ENCODE measurements at regions not wholly inside any gene's neighbourhood (a gene's known extent, or its start where the extent isn't known, plus 50 kb on each side); places are given as distances from the start of the nearest gene placed in this dataset.

DNA sequence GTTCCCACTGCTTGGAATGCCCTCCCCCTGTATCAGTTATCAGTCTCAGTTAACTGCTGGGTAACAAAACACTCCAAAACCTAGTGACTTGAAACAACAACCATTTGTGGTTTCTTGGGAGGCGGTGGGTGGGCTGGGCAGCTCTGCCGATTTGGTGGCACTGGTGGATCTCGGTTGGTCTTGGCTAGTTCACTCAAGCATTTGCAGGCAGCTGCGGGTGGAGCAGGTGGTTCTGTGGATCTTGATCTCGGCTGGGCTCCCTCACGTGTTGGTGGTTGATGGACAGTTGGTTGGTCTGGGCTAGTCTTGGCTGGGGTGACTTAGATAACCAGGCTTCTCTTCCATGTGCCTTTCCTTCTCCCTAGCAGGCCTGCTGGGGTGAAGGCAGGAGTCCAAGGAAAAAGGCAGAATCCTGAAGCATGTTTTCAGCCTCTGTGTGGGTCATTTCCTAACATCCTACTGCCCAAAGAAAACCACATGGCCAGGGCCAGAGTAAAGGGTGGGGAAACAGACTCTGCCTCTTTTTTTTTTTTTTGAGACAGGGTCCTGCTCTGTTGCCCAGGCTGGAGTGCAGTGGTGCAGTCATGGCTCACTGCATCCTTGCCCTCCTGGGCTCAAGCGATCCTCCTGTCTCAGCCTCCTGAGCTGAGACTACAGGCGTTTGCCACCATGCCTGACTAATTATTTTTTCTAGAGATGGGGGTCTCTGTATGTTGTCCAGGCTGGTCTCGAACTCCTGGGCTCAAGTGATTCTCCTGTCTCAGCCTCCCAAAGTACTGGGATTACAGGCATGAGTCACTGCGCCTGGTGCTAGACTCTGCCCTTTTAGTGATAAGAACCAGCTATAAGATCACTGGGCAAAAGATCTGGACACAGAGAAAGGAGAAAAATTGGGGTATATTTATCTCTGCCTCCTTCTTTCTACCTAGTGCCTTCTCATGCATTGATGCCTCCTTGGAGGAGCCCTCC, 183.7 kb downstream of the RGS3 start:
- TF ChIP-seq GATA3 (IDR thresholded peaks at IDR 0.05; ENCODE audit: low read depth, low read length) = no peak
- TF ChIP-seq GATA2 (IDR thresholded peaks at IDR 0.05; ENCODE audit: low read depth, low read length) = no peak

DNA sequence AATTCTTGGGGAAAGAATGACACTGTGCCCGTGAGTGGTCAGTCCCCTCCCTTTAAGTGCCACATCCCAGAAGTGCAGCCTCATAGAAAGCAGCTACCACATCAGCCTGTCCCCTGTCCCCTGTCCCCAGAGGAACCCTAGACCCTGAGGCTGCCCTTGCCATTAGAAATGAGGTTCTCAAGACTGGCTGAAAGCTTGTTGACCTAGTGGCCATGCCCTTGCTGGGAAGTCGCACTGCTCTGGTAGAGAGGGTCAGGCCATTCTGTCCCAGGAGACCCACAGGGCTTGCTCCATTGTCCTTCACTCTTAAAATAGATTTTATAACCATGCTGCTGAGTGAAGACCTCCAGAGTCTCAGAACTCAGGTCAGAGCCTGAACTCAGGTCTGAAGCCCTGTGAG, 184.5 kb downstream of the RGS3 start:
- TF ChIP-seq GATA2 (IDR thresholded peaks at IDR 0.05; ENCODE audit: low read depth, low read length) (no peak), GATA3 (IDR thresholded peaks at IDR 0.05; ENCODE audit: low read depth, low read length) (no peak)

DNA sequence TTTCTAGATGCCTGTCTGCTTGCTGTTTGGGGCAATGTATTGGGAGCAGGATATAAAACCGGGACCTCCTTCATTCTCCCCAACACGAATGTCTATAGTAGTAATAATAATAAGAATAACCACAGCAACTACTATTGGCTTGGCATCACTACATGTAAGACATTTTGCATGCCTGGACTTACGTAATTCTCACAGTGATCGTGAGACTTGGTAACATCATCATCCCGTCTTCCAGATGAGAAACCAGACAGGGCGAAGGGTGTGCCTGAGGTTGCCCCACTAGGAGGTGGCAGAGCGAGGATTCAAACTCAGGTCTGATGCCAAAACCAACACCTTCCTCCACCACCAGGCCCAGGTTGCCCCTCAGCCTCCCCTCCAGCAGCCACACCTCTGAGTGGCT, 185.1 kb downstream of the RGS3 start:
- no peak for TF ChIP-seq GATA3 (IDR thresholded peaks at IDR 0.05; ENCODE audit: low read depth, low read length)
- TF ChIP-seq GATA2 (IDR thresholded peaks at IDR 0.05; ENCODE audit: low read depth, low read length) = no peak

DNA sequence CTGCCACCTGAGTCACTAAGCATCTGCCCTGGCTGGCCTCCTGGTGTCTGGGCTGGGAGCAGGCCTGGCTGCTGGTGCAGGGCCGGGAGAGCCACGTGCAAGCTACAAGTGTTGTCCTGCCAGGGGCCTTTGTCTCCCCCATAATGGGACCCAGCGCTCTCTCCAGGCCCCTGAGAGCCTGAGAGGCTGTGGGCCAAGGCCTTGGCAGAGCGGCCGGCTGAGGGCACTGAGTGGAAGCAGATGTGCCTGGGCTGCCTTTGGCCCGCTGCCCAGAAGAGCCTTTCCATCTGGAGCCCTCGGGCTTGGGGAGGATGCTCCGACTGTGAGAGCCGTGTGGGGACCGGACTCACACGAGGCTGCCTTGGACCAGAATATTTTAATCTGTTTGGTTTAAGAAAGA, 185.5 kb downstream of the RGS3 start:
- no peak; the same call in 1 of the 2 replicates for TF ChIP-seq GATA2 (IDR thresholded peaks at IDR 0.05; ENCODE audit: low read depth, low read length)
- TF ChIP-seq GATA3 (IDR thresholded peaks at IDR 0.05; ENCODE audit: low read depth, low read length) = no peak

DNA sequence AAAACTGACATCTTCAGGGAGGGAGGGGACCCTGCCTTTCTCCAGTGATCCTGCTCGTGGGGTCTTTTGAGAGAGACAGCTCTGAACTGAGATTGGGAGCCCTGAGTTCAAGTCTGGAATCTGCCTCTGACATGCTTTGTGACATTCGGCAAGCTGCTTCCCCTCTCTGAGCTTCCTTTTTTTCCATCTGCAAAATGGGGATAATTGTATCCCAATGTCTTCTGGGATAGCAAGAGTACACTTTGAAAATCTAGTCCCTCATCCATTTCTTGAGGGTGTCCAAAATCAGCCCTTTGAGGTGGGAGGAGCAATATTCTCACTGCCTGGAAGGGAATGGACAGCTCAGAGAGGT, 186.3 kb downstream of the RGS3 start:
- no peak for TF ChIP-seq GATA3 (IDR thresholded peaks at IDR 0.05; ENCODE audit: low read depth, low read length)
- no peak for TF ChIP-seq GATA2 (IDR thresholded peaks at IDR 0.05; ENCODE audit: low read depth, low read length)

DNA sequence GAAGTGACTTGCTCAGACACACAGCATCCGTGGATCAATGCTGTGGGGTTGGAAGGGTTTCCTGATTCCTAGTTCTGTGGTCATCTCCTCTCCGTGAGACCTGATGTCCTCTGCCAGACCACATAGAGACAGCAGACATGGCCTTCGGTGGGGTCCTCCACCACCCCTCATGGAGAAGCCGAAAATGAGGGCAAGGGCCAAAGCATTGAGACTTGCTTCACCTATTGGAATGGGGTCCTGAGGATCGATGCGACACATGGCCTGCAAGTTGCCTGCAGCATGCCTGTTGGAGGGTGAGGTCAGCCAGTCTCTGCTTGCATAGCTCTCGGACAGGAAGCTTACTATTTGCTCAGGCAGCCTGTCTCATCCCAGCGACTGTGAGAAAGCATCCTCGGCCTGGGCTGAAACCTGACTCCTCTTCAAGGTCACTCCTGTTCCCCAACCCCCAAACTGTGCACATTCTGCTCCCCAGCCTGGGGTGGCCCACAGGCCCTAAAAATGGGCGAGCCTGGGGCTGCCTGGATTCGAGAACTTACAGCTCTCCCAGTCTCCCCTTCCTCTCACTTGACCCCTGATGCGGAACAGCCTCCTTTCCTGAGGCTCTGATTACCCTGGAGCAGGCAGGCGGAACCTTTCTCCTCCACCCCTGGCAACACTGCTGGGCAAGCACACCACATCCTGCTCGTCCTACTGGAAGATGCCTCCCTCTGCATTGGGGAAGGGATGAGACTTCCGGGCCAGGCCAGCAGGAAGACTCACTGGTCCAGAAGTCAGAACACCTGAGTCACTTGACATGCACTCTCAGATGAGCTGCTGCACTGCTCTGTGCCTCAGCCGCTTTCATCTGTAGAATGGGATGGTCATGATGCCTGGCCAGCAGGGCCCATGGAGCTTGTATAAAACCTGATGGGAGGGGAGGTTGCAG, 186.9 kb downstream of the RGS3 start:
- TF ChIP-seq GATA2 (IDR thresholded peaks at IDR 0.05; ENCODE audit: low read depth, low read length) = no peak
- no peak for TF ChIP-seq GATA3 (IDR thresholded peaks at IDR 0.05; ENCODE audit: low read depth, low read length)

DNA sequence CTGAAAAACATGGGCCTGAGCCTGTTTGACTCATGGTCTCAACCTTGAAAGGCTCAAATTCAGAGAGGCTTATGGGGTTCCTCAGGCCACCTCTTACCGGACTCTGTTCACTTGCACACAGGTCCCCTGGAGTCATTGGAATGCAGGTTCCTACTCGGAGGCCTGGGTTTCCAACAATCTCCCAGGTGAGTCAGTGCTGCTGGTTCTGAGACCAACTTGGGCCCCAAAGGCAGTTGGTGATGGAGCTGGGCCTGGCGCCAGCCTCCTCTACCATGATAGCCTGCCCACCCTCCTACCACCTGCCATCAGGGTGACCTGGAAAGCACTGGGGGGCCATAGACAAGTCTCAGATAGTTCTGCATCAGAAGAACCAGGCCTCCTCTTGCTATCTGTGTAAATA, 188.4 kb downstream of the RGS3 start:
- TF ChIP-seq GATA3 (IDR thresholded peaks at IDR 0.05; ENCODE audit: low read depth, low read length) (no peak), GATA2 (IDR thresholded peaks at IDR 0.05; ENCODE audit: low read depth, low read length) (no peak)

DNA sequence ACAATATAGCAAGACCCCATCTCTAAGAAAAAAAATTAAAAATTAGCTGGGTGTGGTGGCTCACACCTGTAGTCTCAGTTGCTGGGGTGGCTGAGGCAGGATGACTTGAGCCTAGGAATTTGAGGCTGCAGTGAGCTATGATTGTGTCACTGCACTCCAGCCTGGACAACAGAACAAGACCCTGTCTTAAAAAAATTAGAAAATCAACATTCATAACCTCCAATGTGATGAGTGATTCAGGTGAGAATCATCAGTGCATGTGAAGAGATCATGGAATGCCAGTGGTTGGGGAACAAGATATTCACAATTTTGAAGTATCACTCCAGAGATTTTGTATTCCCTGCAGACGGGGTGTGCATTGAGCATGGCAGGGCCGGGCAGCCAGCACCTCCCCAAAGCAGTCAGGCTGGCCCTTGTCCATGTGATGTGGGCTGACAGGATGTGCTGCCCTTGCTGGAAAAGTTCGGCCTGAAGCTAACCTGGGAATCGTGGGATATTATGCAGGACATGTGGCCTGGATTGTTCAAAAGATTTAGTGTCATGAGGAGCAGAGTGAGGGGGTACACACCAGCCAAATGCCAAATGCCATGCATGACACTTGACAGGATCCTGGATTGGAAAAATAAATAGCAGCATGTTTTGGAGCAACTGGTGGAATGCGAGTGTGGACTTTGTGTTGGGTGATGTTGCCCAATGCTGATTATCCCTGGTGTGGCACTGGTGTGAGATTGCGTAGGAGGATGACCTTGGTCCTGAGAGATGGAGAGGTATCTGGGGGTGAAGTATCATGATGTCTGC, 189.0 kb downstream of the RGS3 start:
- TF ChIP-seq GATA2 (IDR thresholded peaks at IDR 0.05; ENCODE audit: low read depth, low read length) (no peak), GATA3 (IDR thresholded peaks at IDR 0.05; ENCODE audit: low read depth, low read length) (no peak)

DNA sequence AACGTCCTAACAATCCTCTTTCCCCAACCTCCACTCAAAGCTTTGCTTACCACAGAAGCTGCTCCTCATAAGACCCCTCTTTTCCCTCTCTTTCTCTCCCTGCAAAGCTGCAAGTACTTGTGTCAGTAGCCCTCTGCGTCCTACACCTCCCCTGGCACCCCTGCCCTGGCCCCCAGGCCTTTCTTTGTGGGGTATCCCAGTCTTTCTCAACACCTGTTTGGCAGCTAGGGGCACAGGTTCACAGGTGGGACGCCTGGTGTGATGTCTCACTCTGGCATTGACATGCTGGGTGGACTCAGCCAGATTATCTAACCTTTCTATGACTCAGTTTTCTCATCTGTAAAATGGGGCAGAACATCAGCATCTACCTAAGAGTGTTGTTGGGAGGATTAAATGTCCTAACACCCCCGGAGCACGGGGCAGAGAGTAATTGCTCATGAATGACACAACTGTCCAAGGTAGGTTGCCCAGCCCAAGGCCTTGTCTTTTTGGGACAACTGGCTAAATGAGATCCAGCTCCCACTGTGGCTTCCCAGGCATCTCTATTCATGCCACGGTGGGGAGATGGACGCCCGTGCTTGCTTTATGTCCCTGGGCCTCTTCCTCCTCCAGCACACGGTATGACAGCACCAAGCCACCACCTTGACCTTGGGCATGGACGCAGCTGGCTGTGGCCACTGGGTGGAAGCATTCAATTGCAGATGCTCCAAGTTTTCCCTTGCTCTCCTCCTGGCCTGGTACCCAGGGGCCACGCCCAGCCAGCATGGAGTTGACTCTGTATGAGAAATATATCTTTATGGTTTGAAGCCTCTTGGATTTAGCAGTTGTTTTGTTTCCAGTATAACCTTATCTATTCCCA, 190.4 kb downstream of the RGS3 start:
- TF ChIP-seq GATA3 (IDR thresholded peaks at IDR 0.05; ENCODE audit: low read depth, low read length) (no peak), GATA2 (IDR thresholded peaks at IDR 0.05; ENCODE audit: low read depth, low read length) (no peak)

DNA sequence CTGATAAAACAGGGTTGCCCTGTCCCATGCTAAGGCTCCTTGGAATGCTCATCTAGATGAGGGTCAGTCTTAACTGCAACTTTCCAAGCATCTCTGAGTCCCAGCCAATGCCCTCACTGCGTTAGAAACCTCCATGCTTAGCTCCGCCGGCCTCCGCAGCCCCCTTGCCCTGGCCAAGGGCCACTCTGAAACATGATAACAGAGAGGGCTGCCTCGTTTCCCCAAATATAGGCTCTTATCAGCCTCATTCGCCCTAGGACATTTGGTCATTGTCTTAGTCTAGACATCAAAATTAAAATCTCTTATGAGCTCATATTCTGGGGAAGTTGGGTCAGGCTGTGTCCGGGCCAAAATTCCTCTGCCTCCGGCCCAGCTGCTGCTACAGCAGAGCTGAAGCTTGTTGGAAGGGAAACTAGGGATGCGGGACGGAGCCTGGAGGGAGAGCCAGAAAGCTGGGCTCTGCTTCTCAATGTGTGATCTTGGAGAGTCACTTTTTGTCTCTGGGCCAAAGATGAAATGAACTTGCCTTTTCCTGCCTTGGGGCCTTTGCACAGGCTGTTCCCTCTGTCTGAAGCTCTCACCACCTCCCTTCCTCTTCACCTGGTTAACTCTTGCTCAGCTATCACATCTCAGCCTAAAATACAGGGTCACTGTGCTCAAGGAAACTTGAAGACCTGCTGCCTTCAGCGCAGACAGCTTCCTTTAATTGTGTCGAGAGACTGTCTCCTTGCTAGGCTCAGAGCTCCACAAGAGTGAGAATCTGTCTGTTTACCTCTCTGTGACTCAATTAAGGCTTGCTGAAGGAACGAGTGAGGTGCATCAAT, 191.3 kb downstream of the RGS3 start:
- TF ChIP-seq GATA3 (IDR thresholded peaks at IDR 0.05; ENCODE audit: low read depth, low read length) (no peak), GATA2 (IDR thresholded peaks at IDR 0.05; ENCODE audit: low read depth, low read length) (no peak)

DNA sequence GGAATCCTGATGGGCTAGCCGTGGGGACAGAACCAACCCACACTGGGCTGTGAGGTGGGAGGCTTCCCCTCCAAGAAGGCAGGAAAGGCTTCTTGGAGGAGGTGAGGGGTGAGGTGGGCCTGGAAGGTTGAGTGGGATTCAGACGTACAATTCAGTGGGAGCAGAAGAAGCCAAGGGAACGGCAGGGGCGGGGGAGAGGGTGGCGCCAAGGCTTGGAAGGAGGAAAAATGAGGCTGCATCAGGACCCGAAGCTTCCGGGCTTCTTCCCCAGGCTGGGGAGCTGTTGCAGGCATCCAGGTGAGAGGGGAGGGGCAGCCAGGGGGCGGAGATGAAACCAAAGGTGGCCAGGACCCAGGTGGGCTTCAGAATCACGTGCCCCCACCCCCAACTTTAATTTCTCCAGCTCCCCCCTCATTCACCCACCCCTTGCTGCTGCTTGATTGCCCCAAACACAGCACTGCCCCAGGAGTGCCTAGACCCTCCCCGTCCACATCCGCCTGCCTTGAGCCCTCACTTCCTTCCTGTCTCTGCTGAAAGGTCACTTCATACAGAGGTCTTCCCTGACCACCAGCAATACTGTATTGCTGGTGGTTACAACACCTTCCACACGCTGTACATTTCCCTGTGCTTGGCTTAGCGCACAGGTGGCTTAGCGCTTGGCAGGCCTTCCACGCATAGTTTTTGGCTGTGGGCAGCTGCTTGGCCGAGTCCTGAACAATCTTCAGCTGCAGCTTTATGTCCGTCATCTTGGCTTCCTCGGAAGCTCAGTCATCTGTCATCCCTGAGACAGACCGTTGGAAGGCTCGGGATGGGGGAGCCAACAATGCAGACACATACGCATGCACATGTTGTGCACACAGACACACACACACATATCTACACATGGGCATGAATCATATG, 193.5 kb downstream of the RGS3 start:
- no peak for TF ChIP-seq GATA2 (IDR thresholded peaks at IDR 0.05; ENCODE audit: low read depth, low read length)
- TF ChIP-seq GATA3 (IDR thresholded peaks at IDR 0.05; ENCODE audit: low read depth, low read length) = no peak

Data from SH-SY5Y (cell line).